ENCODE measurements at regions not wholly inside any gene's neighbourhood (a gene's known extent, or its start where the extent isn't known, plus 50 kb on each side); places are given as distances from the start of the nearest gene placed in this dataset.

GRCh38 chr4:27100713-27101112 is 240.1 kb downstream of the STIM2 start:
- no peak overlapping the region for H3K27ac ChIP-seq
- TF ChIP-seq CTCF (IDR thresholded peaks at IDR 0.05): no peak
- TF ChIP-seq ZFX (IDR thresholded peaks at IDR 0.05; ENCODE audit: borderline replicate concordance): no peak

GRCh38 chr4:27101126-27101525 is 240.5 kb downstream of the STIM2 start:
- no peak overlapping the region for H3K27ac ChIP-seq
- TF ChIP-seq ZFX (IDR thresholded peaks at IDR 0.05; ENCODE audit: borderline replicate concordance) (no peak), CTCF (IDR thresholded peaks at IDR 0.05) (no peak)

GRCh38 chr4:27101561-27101960 is 240.9 kb downstream of the STIM2 start:
- H3K27ac ChIP-seq: no peak overlapping the region
- TF ChIP-seq ZFX (IDR thresholded peaks at IDR 0.05; ENCODE audit: borderline replicate concordance): no peak
- TF ChIP-seq CTCF (IDR thresholded peaks at IDR 0.05): no peak

- no peak overlapping the region for H3K27ac ChIP-seq
- TF ChIP-seq ZFX (IDR thresholded peaks at IDR 0.05; ENCODE audit: borderline replicate concordance) (no peak), CTCF (IDR thresholded peaks at IDR 0.05) (no peak)
These were observed 251.0 kb downstream of the STIM2 start for GRCh38 chr4:27111627-27112026.

GRCh38 chr4:27112587-27112986 is 251.9 kb downstream of the STIM2 start:
- H3K27ac ChIP-seq: no peak overlapping the region
- TF ChIP-seq ZFX (IDR thresholded peaks at IDR 0.05; ENCODE audit: borderline replicate concordance) (no peak), CTCF (IDR thresholded peaks at IDR 0.05) (no peak)

- H3K27ac ChIP-seq: no peak overlapping the region
- TF ChIP-seq ZFX (IDR thresholded peaks at IDR 0.05; ENCODE audit: borderline replicate concordance) (no peak), CTCF (IDR thresholded peaks at IDR 0.05) (no peak)
These were observed 254.6 kb downstream of the STIM2 start for GRCh38 chr4:27115221-27115620.

GRCh38 chr4:27117453-27117852 is 256.8 kb downstream of the STIM2 start:
- no peak overlapping the region for H3K27ac ChIP-seq
- no peak for TF ChIP-seq CTCF (IDR thresholded peaks at IDR 0.05)
